HG03045 (cell line): ENCODE measurements at regions not wholly inside any gene's neighbourhood (a gene's known extent, or its start where the extent isn't known, plus 50 kb on each side); places are given as distances from the start of the nearest gene placed in this dataset.

Experiments used
- ATAC-seq: cut with Tn5 transposase; IDR thresholded peaks from one replicate; pipeline ENCODE4 v1.9.1; 2021; ENCODE audit warnings: mild to moderate bottlenecking, moderate library complexity; ENCODE audit not compliant: unreplicated experiment

DNA sequence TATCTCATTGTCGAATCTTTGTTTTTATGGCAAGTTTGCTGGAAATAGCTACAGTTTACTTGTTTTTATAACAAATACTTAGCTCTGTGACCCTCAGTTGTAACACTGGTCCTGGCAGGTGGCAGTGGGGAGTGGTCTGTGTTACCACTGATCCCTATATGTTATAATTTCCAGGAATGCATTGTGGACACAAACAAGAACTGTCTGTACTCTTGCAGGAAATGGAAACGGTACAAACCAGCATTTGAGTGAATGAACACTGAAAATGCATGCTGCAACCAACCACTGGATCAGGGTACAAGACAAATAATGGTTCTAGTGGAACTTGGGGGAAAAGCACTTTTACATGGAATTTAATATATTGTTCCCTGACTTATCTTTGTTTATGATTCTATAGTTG is 66.5 kb upstream of the PJA2 start:
- ATAC-seq: no peak

DNA sequence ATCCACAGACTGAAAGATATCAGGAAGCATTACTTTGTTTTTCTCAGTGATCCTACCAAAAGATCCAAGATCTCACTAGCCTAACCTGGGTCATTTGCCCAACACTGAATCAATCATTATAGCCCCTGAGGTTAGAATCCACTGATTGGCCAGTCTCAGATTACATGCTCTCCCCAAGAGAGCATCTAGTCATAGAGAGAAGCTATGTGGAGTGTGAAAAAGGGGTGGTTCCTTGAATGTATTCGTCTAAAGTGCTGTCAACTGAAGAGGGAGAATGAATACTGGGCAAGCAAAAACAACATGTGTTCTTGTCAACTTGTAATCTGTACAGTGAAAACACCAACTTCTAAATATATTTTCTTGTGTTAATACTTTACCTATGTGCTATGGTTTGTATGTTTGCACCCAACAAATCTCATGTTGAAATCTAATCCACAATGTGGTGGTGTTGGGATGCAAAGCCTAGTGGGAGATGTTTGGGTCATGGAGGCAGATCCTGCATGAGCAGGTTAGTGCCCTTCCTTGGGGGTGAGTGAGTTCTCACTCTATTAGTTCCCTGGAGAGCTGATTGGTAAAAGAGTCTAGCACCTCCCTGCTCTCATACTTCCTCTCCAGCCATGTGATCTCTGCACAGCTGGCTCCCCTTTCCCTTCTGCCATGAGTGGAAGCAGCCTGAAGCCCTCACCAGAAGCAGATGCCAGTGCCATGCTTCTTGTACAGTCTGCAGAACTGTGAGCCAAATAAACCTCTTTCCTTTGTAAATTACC is 60.3 kb upstream of the PJA2 start:
- no peak for ATAC-seq

DNA sequence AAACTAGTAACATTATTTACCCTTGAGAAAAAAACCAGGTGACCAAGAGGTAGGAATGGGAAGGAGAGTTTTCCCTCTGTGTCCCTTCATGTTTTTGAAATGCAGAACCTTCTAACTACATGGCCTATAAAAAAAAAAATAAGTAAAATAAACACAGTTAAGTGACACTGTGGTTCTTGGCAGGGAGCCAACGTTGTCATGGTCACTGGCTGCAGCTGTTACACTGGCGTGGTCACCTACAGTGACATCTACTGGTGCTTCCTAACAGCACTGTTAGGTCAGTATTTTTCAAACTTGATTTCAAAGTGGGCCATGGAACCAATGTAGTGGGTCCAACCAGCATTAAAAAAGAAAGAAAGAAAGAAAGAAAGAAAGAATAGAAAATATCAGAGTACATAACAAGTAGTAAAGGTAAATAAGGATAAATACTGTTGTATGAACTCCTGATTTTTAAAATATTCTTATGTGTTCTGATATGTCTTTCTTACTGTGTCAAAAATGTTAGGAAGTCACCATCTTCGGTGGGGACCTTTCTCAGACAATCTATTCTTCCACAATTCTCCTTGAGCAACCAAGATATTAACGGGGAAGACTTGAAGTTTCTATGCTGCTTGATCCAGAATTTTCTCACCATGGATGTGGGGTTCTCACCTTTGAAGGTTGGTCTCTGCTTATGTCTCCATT is 59.1 kb upstream of the PJA2 start:
- peak; percentile 96 for ATAC-seq

DNA sequence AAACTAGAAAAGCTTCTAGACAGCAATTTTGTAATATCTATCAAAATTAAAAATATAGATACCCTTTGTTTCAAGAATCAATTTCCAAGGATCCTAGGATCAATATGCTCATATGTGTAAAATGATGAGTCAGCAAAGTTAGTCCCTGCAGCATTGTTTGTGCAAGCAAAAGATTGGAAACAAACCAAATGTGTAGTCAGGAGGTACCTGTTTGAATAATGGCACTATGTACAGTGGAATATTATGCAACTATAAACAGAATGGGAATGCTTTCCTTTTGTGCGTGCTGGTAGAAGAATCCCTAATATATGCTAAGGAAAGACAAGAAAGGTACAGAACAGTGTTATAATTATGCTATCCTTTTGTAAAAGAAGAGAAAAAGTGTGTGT is 58.5 kb upstream of the PJA2 start:
- ATAC-seq: no peak

DNA sequence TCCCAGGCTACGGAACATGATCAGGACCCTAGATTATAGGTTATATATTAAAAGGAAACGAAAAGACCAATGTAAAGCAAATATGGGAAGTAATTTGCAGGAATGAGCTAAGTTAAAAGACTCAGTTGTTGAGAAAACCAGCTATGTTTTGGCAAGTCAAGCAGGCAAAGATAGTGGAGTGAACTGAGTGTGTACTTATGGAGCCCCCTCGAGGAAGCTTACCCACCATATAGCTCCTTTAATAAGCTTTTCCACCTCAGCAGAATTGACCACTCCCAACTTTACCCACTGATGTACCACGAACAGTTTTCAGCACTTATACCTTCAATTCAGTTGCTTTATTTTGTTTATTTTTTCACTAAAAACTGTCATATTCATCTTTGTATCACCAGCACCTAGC is 57.3 kb upstream of the PJA2 start:
- no peak for ATAC-seq
